ENCODE measurements at regions not wholly inside any gene's neighbourhood (a gene's known extent, or its start where the extent isn't known, plus 50 kb on each side); places are given as distances from the start of the nearest gene placed in this dataset.

- no peak for TF ChIP-seq ESRRG (CRISPR knock-in tag; IDR thresholded peaks at IDR 0.05)
- TF ChIP-seq OSR1 (CRISPR knock-in tag; IDR thresholded peaks at IDR 0.05) = no peak
- no peak for TF ChIP-seq PATZ1 (CRISPR knock-in tag; IDR thresholded peaks at IDR 0.05; ENCODE audit: borderline replicate concordance)
- no peak for TF ChIP-seq ZFP30 (CRISPR knock-in tag; IDR thresholded peaks at IDR 0.05)
- no peak for TF ChIP-seq PPARA (CRISPR knock-in tag; IDR thresholded peaks at IDR 0.05; ENCODE audit: borderline replicate concordance)
- no peak for TF ChIP-seq CSRNP3 (CRISPR knock-in tag; IDR thresholded peaks at IDR 0.05)
- no peak for TF ChIP-seq POU6F1 (CRISPR knock-in tag; IDR thresholded peaks at IDR 0.05; ENCODE audit: borderline replicate concordance, low read depth)
- no peak for TF ChIP-seq RARB (CRISPR knock-in tag; IDR thresholded peaks at IDR 0.05)
- TF ChIP-seq ZNF70 (CRISPR knock-in tag; IDR thresholded peaks at IDR 0.05) = no peak
- no peak for TF ChIP-seq CREB5 (CRISPR knock-in tag; IDR thresholded peaks at IDR 0.05; ENCODE audit: low read depth)
- TF ChIP-seq TSHZ2 (CRISPR knock-in tag; IDR thresholded peaks at IDR 0.05) = no peak
- no peak for TF ChIP-seq GLIS3 (CRISPR knock-in tag; IDR thresholded peaks at IDR 0.05)
- TF ChIP-seq CSDC2 (CRISPR knock-in tag; IDR thresholded peaks at IDR 0.05) = no peak
These were observed 294.8 kb downstream of the ZEB2 start for GRCh38 chr2:144225076-144225475.
